H9 (cell line): ENCODE measurements at regions not wholly inside any gene's neighbourhood (a gene's known extent, or its start where the extent isn't known, plus 50 kb on each side); places are given as distances from the start of the nearest gene placed in this dataset.

ENCODE experiments used
- DNase-seq: peaks from one replicate; pipeline ENCODE4 v3.0.0-alpha.2; 2017
- H2AFZ ChIP-seq: one replicate; pipeline ENCODE4 v1.6.1; 2013; ENCODE audit warnings: mild to moderate bottlenecking, low read length, control low read depth, moderate library complexity
- H2AK5ac ChIP-seq: 2 replicates; pipeline ENCODE4 v1.6.1; 2013; ENCODE audit warnings: low read length, control low read depth, mixed read lengths; ENCODE audit not compliant: insufficient read length
- H2BK120ac ChIP-seq: one replicate; pipeline ENCODE4 v1.6.1; 2013; ENCODE audit warnings: low read depth, mild to moderate bottlenecking, low read length, control low read depth, inconsistent platforms; ENCODE audit not compliant: poor library complexity, severe bottlenecking
- H2BK12ac ChIP-seq: 2 replicates; pipeline ENCODE4 v1.6.1; 2013; ENCODE audit warnings: low read length, control low read depth, mixed read lengths, low read depth; ENCODE audit not compliant: insufficient read length
- H2BK15ac ChIP-seq: 2 replicates; pipeline ENCODE4 v1.6.1; 2013; ENCODE audit warnings: low read depth, low read length, control low read depth
- H2BK20ac ChIP-seq: one replicate; pipeline ENCODE4 v1.6.1; 2013; ENCODE audit warnings: low read depth, mild to moderate bottlenecking, low read length, control low read depth, inconsistent platforms; ENCODE audit not compliant: poor library complexity, severe bottlenecking
- H2BK5ac ChIP-seq: 2 replicates; pipeline ENCODE4 v1.6.1; 2013; ENCODE audit warnings: low read length, control low read depth, mixed read lengths; ENCODE audit not compliant: insufficient read length
- H3K14ac ChIP-seq: 2 replicates; pipeline ENCODE4 v1.6.1; 2013; ENCODE audit warnings: low read length, control low read depth; ENCODE audit not compliant: insufficient read depth
- H3K18ac ChIP-seq: 2 replicates; pipeline ENCODE4 v1.6.1; 2013; ENCODE audit warnings: low read depth, mild to moderate bottlenecking, mixed read lengths, low read length, control low read depth; ENCODE audit not compliant: insufficient read length
- H3K23ac ChIP-seq: 2 replicates; pipeline ENCODE4 v1.6.1; 2013; ENCODE audit warnings: low read length, control low read depth, mixed read lengths, low read depth; ENCODE audit not compliant: insufficient read length
- H3K23me2 ChIP-seq: 2 replicates; pipeline ENCODE4 v1.6.1; 2013; ENCODE audit warnings: low read depth, mild to moderate bottlenecking, mixed read lengths, low read length, control low read depth; ENCODE audit not compliant: insufficient read length, poor library complexity, severe bottlenecking
- H3K27ac ChIP-seq: 2 replicates; pipeline ENCODE4 v1.5.1; 2013; ENCODE audit warnings: low read length, control low read depth, mixed read lengths, low read depth; ENCODE audit not compliant: insufficient read length
- H3K27me3 ChIP-seq: 2 replicates; pipeline ENCODE4 v1.6.1; 2013; ENCODE audit warnings: low read length, control low read depth, inconsistent platforms; ENCODE audit not compliant: insufficient read depth
- H3K4ac ChIP-seq: 2 replicates; pipeline ENCODE4 v1.6.1; 2013; ENCODE audit warnings: low read depth, mild to moderate bottlenecking, control low read depth, inconsistent platforms, low read length, moderate library complexity
- H3K4me1 ChIP-seq: 2 replicates; pipeline ENCODE4 v1.6.1; 2013; ENCODE audit warnings: low read length, control low read depth, inconsistent platforms; ENCODE audit not compliant: insufficient read depth
- H3K4me2 ChIP-seq: 2 replicates; pipeline ENCODE4 v1.6.1; 2013; ENCODE audit warnings: low read length, control low read depth, mixed read lengths; ENCODE audit not compliant: insufficient read length, insufficient read depth
- H3K56ac ChIP-seq: 2 replicates; pipeline ENCODE4 v1.6.1; 2013; ENCODE audit warnings: low read depth, mild to moderate bottlenecking, mixed read lengths, low read length, control low read depth; ENCODE audit not compliant: insufficient read length
- H3K79me1 ChIP-seq: 2 replicates; pipeline ENCODE4 v1.6.1; 2013; ENCODE audit warnings: low read depth, mild to moderate bottlenecking, moderate library complexity, low read length, control low read depth, inconsistent platforms; ENCODE audit not compliant: insufficient read depth, poor library complexity, severe bottlenecking
- H3K79me2 ChIP-seq: 2 replicates; pipeline ENCODE4 v1.6.1; 2013; ENCODE audit warnings: low read length, control low read depth, inconsistent platforms; ENCODE audit not compliant: insufficient read depth
- H3K9ac ChIP-seq: 2 replicates; pipeline ENCODE4 v1.6.1; 2013; ENCODE audit warnings: low read length, control low read depth, mixed read lengths; ENCODE audit not compliant: insufficient read length; ENCODE audit errors: extremely low read depth
- H3K9me3 ChIP-seq: one replicate; pipeline ENCODE4 v1.6.1; 2013; ENCODE audit warnings: low read depth, low read length, inconsistent platforms; ENCODE audit not compliant: control insufficient read depth
- H3T11ph ChIP-seq: one replicate; pipeline ENCODE4 v1.6.1; 2013; ENCODE audit warnings: mild to moderate bottlenecking, low read length, control low read depth, inconsistent platforms
- H4K20me1 ChIP-seq: one replicate; pipeline ENCODE4 v1.6.1; 2013; ENCODE audit not compliant: control insufficient read depth, insufficient read length, insufficient read depth
- H4K5ac ChIP-seq: 2 replicates; pipeline ENCODE4 v1.6.1; 2013; ENCODE audit warnings: low read depth, mild to moderate bottlenecking, mixed read lengths, low read length, control low read depth; ENCODE audit not compliant: insufficient read length
- H4K8ac ChIP-seq: replicated peaks from 2 replicates; pipeline ENCODE4 v1.6.1; 2013; ENCODE audit warnings: low read length, control low read depth, mixed read lengths, low read depth; ENCODE audit not compliant: insufficient read length
- H4K91ac ChIP-seq: 2 replicates; pipeline ENCODE4 v1.6.1; 2013; ENCODE audit warnings: low read depth, mild to moderate bottlenecking, moderate library complexity, mixed read lengths, low read length, control low read depth; ENCODE audit not compliant: insufficient read length
- H3K27ac Mint-ChIP-seq, 3 experiments: 2 replicates in 2 of 3; 3 replicates in 1 of 3; pipeline ENCODE4 v1.8.0; 2020 to 2021; ENCODE audit warnings: mixed read lengths in 3 of 3, mild to moderate bottlenecking in 1 of 3, moderate library complexity in 1 of 3
- H3K27me3 Mint-ChIP-seq: 2 replicates; pipeline ENCODE4 v1.8.0; 2021; ENCODE audit warnings: low read depth, mild to moderate bottlenecking, moderate library complexity, mixed read lengths
- H3K36me3 Mint-ChIP-seq, 3 experiments: 2 replicates in 2 of 3; 3 replicates in 1 of 3; pipeline ENCODE4 v1.8.0; 2020 to 2021; ENCODE audit warnings: low read depth in 3 of 3, mixed read lengths in 3 of 3; ENCODE audit not compliant: insufficient read depth in 1 of 3
- H3K4me1 Mint-ChIP-seq, 2 experiments: 2 replicates each; pipeline ENCODE4 v1.8.0; 2020; ENCODE audit warnings: mixed read lengths in 2 of 2
- H3K4me3 Mint-ChIP-seq, 2 experiments: 2 replicates in 1 of 2; 3 replicates in 1 of 2; pipeline ENCODE4 v1.8.0; 2020 to 2021; ENCODE audit warnings: mild to moderate bottlenecking in 2 of 2, mixed read lengths in 2 of 2, moderate library complexity in 1 of 2
- H3K9me3 Mint-ChIP-seq, 2 experiments: 2 replicates in 1 of 2; 3 replicates in 1 of 2; pipeline ENCODE4 v1.8.0; 2020; ENCODE audit warnings: mild to moderate bottlenecking in 2 of 2, mixed read lengths in 2 of 2, moderate library complexity in 1 of 2
- CTCF ChIP-seq: fragments of 200-600 bp; sonication (generic); conservative IDR thresholded peaks from 3 replicates; pipeline ENCODE4 v1.8.0; 2021; ENCODE audit warnings: antibody characterized with exemption, mild to moderate bottlenecking
- WGBS: extraction: QIAGEN DNeasy Blood & Tissue Kit; methylation state at CpG from one replicate; pipeline ENCODE4 v1.1.7; 2013; ENCODE audit warnings: missing lambda C conversion rate, low lambda C conversion rate, mixed read lengths; ENCODE audit not compliant: insufficient read length; ENCODE audit errors: extremely low coverage; 5-methylcytosine and 5-hydroxymethylcytosine counted together

GRCh38 chr18:71666481-71666880 is 877.7 kb downstream of the CBLN2 start:
- H3K4me2 ChIP-seq = no peak overlapping the region
- no peak overlapping the region for H3K18ac ChIP-seq
- H2BK120ac ChIP-seq = no peak overlapping the region
- Mint-ChIP-seq H3K9me3 (peaks cover 0 to 3% of the 10 kb centered on the region in 2 experiments; a peak in 1 of 5 replicates), H3K27ac (no peak overlapping the region), H3K27me3 (no peaks in the 10 kb centered on the region), H3K4me3 (no peak overlapping the region), H3K4me1 (no peaks in the 10 kb centered on the region), H3K36me3 (no peaks in the 10 kb centered on the region; a peak in 1 of 7 replicates)
- no peak overlapping the region for H4K5ac ChIP-seq
- no peak overlapping the region for H3K27ac ChIP-seq
- H3K9me3 ChIP-seq = no peaks in the 10 kb centered on the region
- H3K4me1 ChIP-seq = no peaks in the 10 kb centered on the region
- no peak overlapping the region for H3K14ac ChIP-seq
- H4K20me1 ChIP-seq = no peaks in the 10 kb centered on the region
- no peak overlapping the region for H3T11ph ChIP-seq
- H2BK15ac ChIP-seq = no peak overlapping the region
- TF ChIP-seq CTCF = no peak
- H2BK5ac ChIP-seq = no peak overlapping the region
- H3K56ac ChIP-seq = no peak overlapping the region
- no peak overlapping the region for H3K9ac ChIP-seq
- no peak overlapping the region for H4K91ac ChIP-seq
- H3K23ac ChIP-seq = no peak overlapping the region
- H3K23me2 ChIP-seq = no peaks in the 10 kb centered on the region
- no peak overlapping the region for H2AFZ ChIP-seq
- no peak overlapping the region for H2AK5ac ChIP-seq
- H3K4ac ChIP-seq = no peak overlapping the region
- H3K79me2 ChIP-seq = no peaks in the 10 kb centered on the region
- H2BK20ac ChIP-seq = no peak overlapping the region
- no peak for DNase-seq
- no peaks in the 10 kb centered on the region for H3K27me3 ChIP-seq
- H3K79me1 ChIP-seq = no peaks in the 10 kb centered on the region
- H4K8ac ChIP-seq = no peak overlapping the region
- no CpG with 5 or more reads among the region's 2 CpGs for WGBS
- H2BK12ac ChIP-seq = no peak overlapping the region
